Nephron progenitor cell (in vitro differentiated cells): ENCODE measurements at regions not wholly inside any gene's neighbourhood (a gene's known extent, or its start where the extent isn't known, plus 50 kb on each side); places are given as distances from the start of the nearest gene placed in this dataset.

Experiments
- DNase-seq: peaks from one replicate; pipeline ENCODE4 v3.0.0; 2021
- H3K27ac Mint-ChIP-seq: 2 replicates; pipeline ENCODE4 v1.8.0; 2021; ENCODE audit warnings: mild to moderate bottlenecking, moderate library complexity, mixed read lengths
- H3K27me3 Mint-ChIP-seq: 2 replicates; pipeline ENCODE4 v1.8.0; 2021; ENCODE audit warnings: mild to moderate bottlenecking, low read depth, mixed read lengths; ENCODE audit not compliant: poor library complexity
- H3K36me3 Mint-ChIP-seq: 2 replicates; pipeline ENCODE4 v1.8.0; 2021; ENCODE audit warnings: low read depth, mixed read lengths
- H3K4me1 Mint-ChIP-seq: 2 replicates; pipeline ENCODE4 v1.8.0; 2021; ENCODE audit warnings: mixed read lengths
- H3K4me3 Mint-ChIP-seq: 2 replicates; pipeline ENCODE4 v1.8.0; 2021; ENCODE audit warnings: mild to moderate bottlenecking, moderate library complexity, mixed read lengths
- H3K9me3 Mint-ChIP-seq: 2 replicates; pipeline ENCODE4 v1.8.0; 2021; ENCODE audit warnings: mild to moderate bottlenecking, moderate library complexity, mixed read lengths
- CTCF ChIP-seq: fragments of 200-600 bp; sonication (generic); IDR thresholded peaks from 2 replicates; pipeline ENCODE4 v1.5.0; 2021; ENCODE audit warnings: antibody characterized with exemption

- H3K27me3 Mint-ChIP-seq = no peaks in the 10 kb centered on the region
- DNase-seq = no peak
- no peaks in the 10 kb centered on the region for H3K4me1 Mint-ChIP-seq
- no peak overlapping the region for H3K27ac Mint-ChIP-seq
- no peaks in the 10 kb centered on the region for H3K9me3 Mint-ChIP-seq
- no peak overlapping the region for H3K4me3 Mint-ChIP-seq
- TF ChIP-seq CTCF = peak; percentile 22
- H3K36me3 Mint-ChIP-seq = no peaks in the 10 kb centered on the region
Measured at GRCh38 chr3:176650478-176650877, 546.8 kb downstream of the TBL1XR1 start.

- no peaks in the 10 kb centered on the region for H3K4me1 Mint-ChIP-seq
- H3K27me3 Mint-ChIP-seq = no peaks in the 10 kb centered on the region
- DNase-seq = no peak
- H3K27ac Mint-ChIP-seq = no peak overlapping the region
- no peaks in the 10 kb centered on the region for H3K9me3 Mint-ChIP-seq
- H3K36me3 Mint-ChIP-seq = no peaks in the 10 kb centered on the region
- no peak for TF ChIP-seq CTCF
- H3K4me3 Mint-ChIP-seq = no peak overlapping the region
Measured at GRCh38 chr3:176647987-176648386, 549.3 kb downstream of the TBL1XR1 start.

GRCh38 chr3:176633511-176633910 lies 563.8 kb downstream of the TBL1XR1 start:
- Mint-ChIP-seq H3K27ac (no peak overlapping the region), H3K27me3 (no peaks in the 10 kb centered on the region), H3K4me3 (no peak overlapping the region), H3K9me3 (no peaks in the 10 kb centered on the region), H3K36me3 (no peaks in the 10 kb centered on the region), H3K4me1 (peaks cover 8% of the 10 kb centered on the region)
- peak; percentile 12 for DNase-seq
- no peak for TF ChIP-seq CTCF

GRCh38 chr3:176632925-176633324 lies 564.4 kb downstream of the TBL1XR1 start:
- no peak overlapping the region for H3K4me3 Mint-ChIP-seq

GRCh38 chr3:176631165-176631564 lies 566.1 kb downstream of the TBL1XR1 start:
- H3K9me3 Mint-ChIP-seq = no peaks in the 10 kb centered on the region
- peaks cover 10% of the 10 kb centered on the region for H3K27me3 Mint-ChIP-seq
- H3K27ac Mint-ChIP-seq = no peak overlapping the region
- no peaks in the 10 kb centered on the region for H3K36me3 Mint-ChIP-seq
- no peak overlapping the region for H3K4me3 Mint-ChIP-seq
- no peak for TF ChIP-seq CTCF
- DNase-seq = no peak
- H3K4me1 Mint-ChIP-seq = peaks cover 8% of the 10 kb centered on the region

More at GRCh38 chr3:176632925-176633324, 564.4 kb downstream of the TBL1XR1 start:
- no peak overlapping the region for H3K27ac Mint-ChIP-seq
- H3K36me3 Mint-ChIP-seq = no peaks in the 10 kb centered on the region
- peaks cover 8% of the 10 kb centered on the region for H3K4me1 Mint-ChIP-seq
- H3K9me3 Mint-ChIP-seq = no peaks in the 10 kb centered on the region
- no peak for TF ChIP-seq CTCF
- DNase-seq = no peak
- H3K27me3 Mint-ChIP-seq = peaks cover under 1% of the 10 kb centered on the region

GRCh38 chr3:176628101-176628639 lies 569.1 kb downstream of the TBL1XR1 start:
- no peak for DNase-seq
- Mint-ChIP-seq H3K4me1 (peaks cover 3% of the 10 kb centered on the region), H3K27me3 (peaks cover 14% of the 10 kb centered on the region), H3K36me3 (no peaks in the 10 kb centered on the region), H3K4me3 (no peak overlapping the region), H3K27ac (no peak overlapping the region), H3K9me3 (no peaks in the 10 kb centered on the region)
- no peak for TF ChIP-seq CTCF
